Astrocyte (in vitro differentiated cells and primary cell): ENCODE measurements at regions not wholly inside any gene's neighbourhood (a gene's known extent, or its start where the extent isn't known, plus 50 kb on each side); places are given as distances from the start of the nearest gene placed in this dataset.

Experiments used
- DNase-seq: peaks from one replicate; pipeline ENCODE4 v3.0.0-alpha.2; 2010; ENCODE audit warnings: low read depth
- FAIRE-seq: peaks from 2 replicates; lab custom pipeline; 2011; peaks lifted over from hg19 to GRCh38; lab: Jason Lieb, UNC
- H2AFZ ChIP-seq: 2 replicates; pipeline ENCODE4 v1.6.0; 2012; ENCODE audit warnings: low read depth, low read length, inconsistent platforms
- H3K27ac ChIP-seq: 2 replicates; pipeline ENCODE4 v1.5.1; 2011; ENCODE audit warnings: low read depth, low read length, inconsistent platforms
- H3K27me3 ChIP-seq: 2 replicates; pipeline ENCODE4 v1.6.0; 2011; ENCODE audit warnings: low read length, inconsistent platforms; ENCODE audit not compliant: insufficient read depth
- H3K36me3 ChIP-seq: 2 replicates; pipeline ENCODE4 v1.5.1; 2011; ENCODE audit warnings: low read length, inconsistent platforms; ENCODE audit not compliant: insufficient read depth
- H3K4me1 ChIP-seq: 2 replicates; pipeline ENCODE4 v1.5.1; 2011; ENCODE audit warnings: low read length, inconsistent platforms; ENCODE audit not compliant: insufficient read depth
- H3K4me2 ChIP-seq: 2 replicates; pipeline ENCODE4 v1.6.0; 2012; ENCODE audit warnings: low read length, inconsistent platforms
- H3K4me3 ChIP-seq: 2 replicates; pipeline ENCODE4 v1.5.1; 2011; ENCODE audit warnings: low read depth, mild to moderate bottlenecking, low read length, inconsistent platforms; ENCODE audit not compliant: insufficient read depth
- H3K79me2 ChIP-seq: 2 replicates; pipeline ENCODE4 v1.6.0; 2012; ENCODE audit warnings: mild to moderate bottlenecking, low read length, inconsistent platforms; ENCODE audit not compliant: insufficient read depth
- H3K9ac ChIP-seq: 2 replicates; pipeline ENCODE4 v1.6.0; 2012; ENCODE audit warnings: mild to moderate bottlenecking, low read length, inconsistent platforms
- H3K9me3 ChIP-seq: 2 replicates; pipeline ENCODE4 v1.5.1; 2012; ENCODE audit warnings: low read depth, mild to moderate bottlenecking, low read length, inconsistent platforms; ENCODE audit not compliant: insufficient read depth
- H4K20me1 ChIP-seq: 2 replicates; pipeline ENCODE4 v1.6.0; 2012; ENCODE audit warnings: low read length, inconsistent platforms; ENCODE audit not compliant: insufficient read depth
- H3K27ac Mint-ChIP-seq: one replicate; pipeline ENCODE4 v1.8.0; 2021; ENCODE audit warnings: mild to moderate bottlenecking, mixed read lengths; ENCODE audit not compliant: unreplicated experiment
- H3K27me3 Mint-ChIP-seq: one replicate; pipeline ENCODE4 v1.8.0; 2021; ENCODE audit warnings: low read depth, mixed read lengths; ENCODE audit not compliant: unreplicated experiment
- H3K36me3 Mint-ChIP-seq: one replicate; pipeline ENCODE4 v1.8.0; 2021; ENCODE audit warnings: low read depth, mixed read lengths; ENCODE audit not compliant: unreplicated experiment
- H3K4me1 Mint-ChIP-seq: one replicate; pipeline ENCODE4 v1.8.0; 2021; ENCODE audit warnings: low read depth, mixed read lengths; ENCODE audit not compliant: unreplicated experiment
- H3K4me3 Mint-ChIP-seq: one replicate; pipeline ENCODE4 v1.8.0; 2021; ENCODE audit warnings: mild to moderate bottlenecking, moderate library complexity, mixed read lengths; ENCODE audit not compliant: unreplicated experiment
- H3K9me3 Mint-ChIP-seq: one replicate; pipeline ENCODE4 v1.8.0; 2021; ENCODE audit warnings: mild to moderate bottlenecking, mixed read lengths; ENCODE audit not compliant: unreplicated experiment
- CTCF ChIP-seq: IDR thresholded peaks from 2 replicates; pipeline ENCODE4 v1.5.1; 2011; ENCODE audit warnings: low read depth, mild to moderate bottlenecking, inconsistent platforms, low read length, moderate library complexity; ENCODE audit not compliant: insufficient read depth
- EZH2 ChIP-seq: IDR thresholded peaks from 2 replicates; pipeline ENCODE4 v1.6.1; 2012; ENCODE audit warnings: mild to moderate bottlenecking, low read length, inconsistent platforms; ENCODE audit not compliant: insufficient read depth

- Mint-ChIP-seq H3K36me3 (no peaks in the 10 kb centered on the region), H3K27me3 (peaks cover 1% of the 10 kb centered on the region), H3K9me3 (no peaks in the 10 kb centered on the region), H3K27ac (no peak overlapping the region), H3K4me3 (no peak overlapping the region), H3K4me1 (no peaks in the 10 kb centered on the region)
- H3K4me2 ChIP-seq, result no peak overlapping the region
- no peaks in the 10 kb centered on the region for H3K27me3 ChIP-seq
- H3K9ac ChIP-seq, result no peak overlapping the region
- no peak overlapping the region for H3K27ac ChIP-seq
- no peaks in the 10 kb centered on the region for H3K79me2 ChIP-seq
- H3K4me1 ChIP-seq, result no peaks in the 10 kb centered on the region
- DNase-seq (no peak), FAIRE-seq (no peak)
- TF ChIP-seq EZH2 (no peak), CTCF (no peak)
- no peaks in the 10 kb centered on the region for H3K9me3 ChIP-seq
- H4K20me1 ChIP-seq, result no peaks in the 10 kb centered on the region
- no peak overlapping the region for H3K4me3 ChIP-seq
- H2AFZ ChIP-seq, result no peak overlapping the region
- H3K36me3 ChIP-seq, result no peaks in the 10 kb centered on the region
Measured at GRCh38 chr13:91086936-91087716, 260.4 kb upstream of the MIR17HG start.

DNA sequence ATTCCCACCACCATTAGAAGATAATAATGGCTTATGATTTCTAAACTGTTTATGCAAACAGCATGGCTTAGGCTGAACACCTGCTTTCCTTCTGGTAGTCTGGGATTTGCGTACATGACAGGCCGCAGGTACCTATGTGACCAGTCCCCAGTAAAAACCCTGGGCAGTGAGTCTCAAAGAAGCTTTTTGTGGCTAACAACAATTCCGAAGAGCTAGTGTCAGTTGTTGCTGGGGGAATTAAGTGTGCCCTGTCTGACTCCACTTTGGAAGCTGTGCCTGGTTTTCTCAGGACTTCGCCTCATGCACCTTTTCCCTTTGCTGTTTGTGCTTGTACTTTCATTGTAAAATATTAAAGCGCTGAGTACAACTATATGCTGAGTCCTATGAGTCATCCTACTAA is 250.2 kb upstream of the MIR17HG start:
- H3K27me3 Mint-ChIP-seq, result no peaks in the 10 kb centered on the region
- no peak for FAIRE-seq
- Histone ChIP-seq H3K4me3 (no peak overlapping the region), H3K27ac (no peak overlapping the region), H3K4me2 (no peak overlapping the region), H3K27me3 (no peaks in the 10 kb centered on the region), H3K9ac (no peak overlapping the region), H3K9me3 (no peaks in the 10 kb centered on the region), H3K4me1 (no peaks in the 10 kb centered on the region), H2AFZ (no peak overlapping the region), H3K79me2 (no peaks in the 10 kb centered on the region), H3K36me3 (no peaks in the 10 kb centered on the region), H4K20me1 (no peaks in the 10 kb centered on the region)
- TF ChIP-seq EZH2 (no peak), CTCF (no peak)
- no peaks in the 10 kb centered on the region for H3K9me3 Mint-ChIP-seq
- no peaks in the 10 kb centered on the region for H3K4me1 Mint-ChIP-seq
- DNase-seq, result no peak
- H3K4me3 Mint-ChIP-seq, result no peak overlapping the region
- no peak overlapping the region for H3K27ac Mint-ChIP-seq
- no peaks in the 10 kb centered on the region for H3K36me3 Mint-ChIP-seq

- Mint-ChIP-seq H3K27me3 (no peaks in the 10 kb centered on the region), H3K27ac (no peak overlapping the region), H3K9me3 (no peaks in the 10 kb centered on the region), H3K4me1 (no peaks in the 10 kb centered on the region), H3K36me3 (no peaks in the 10 kb centered on the region), H3K4me3 (no peak overlapping the region)
- no peaks in the 10 kb centered on the region for H3K79me2 ChIP-seq
- no peaks in the 10 kb centered on the region for H3K4me1 ChIP-seq
- H3K36me3 ChIP-seq, result no peaks in the 10 kb centered on the region
- H4K20me1 ChIP-seq, result no peaks in the 10 kb centered on the region
- no peak overlapping the region for H3K4me2 ChIP-seq
- H2AFZ ChIP-seq, result no peak overlapping the region
- no peak overlapping the region for H3K9ac ChIP-seq
- H3K4me3 ChIP-seq, result no peak overlapping the region
- no peaks in the 10 kb centered on the region for H3K27me3 ChIP-seq
- no peak for FAIRE-seq
- DNase-seq, result no peak
- no peak for TF ChIP-seq CTCF
- TF ChIP-seq EZH2, result no peak
- no peak overlapping the region for H3K27ac ChIP-seq
- no peaks in the 10 kb centered on the region for H3K9me3 ChIP-seq
Measured at GRCh38 chr13:91099877-91100276, 247.6 kb upstream of the MIR17HG start.
